Cardiac fibroblast (primary cell): ENCODE measurements at regions not wholly inside any gene's neighbourhood (a gene's known extent, or its start where the extent isn't known, plus 50 kb on each side); places are given as distances from the start of the nearest gene placed in this dataset.
"Not testable (repeated sequence)": the region's sequence is repeated elsewhere in the genome, so short reads cannot be mapped to it uniquely, and the experiment has no call there.

ENCODE experiments used
- DNase-seq, 2 donors: peaks; one replicate each; pipeline versions ENCODE4 v3.0.0 to v3.0.0-alpha.2; 2010; ENCODE audit warnings: low read depth in 2 of 2
- H3K4me3 ChIP-seq, 2 donors: replicated peaks in 1 of 2; 1 replicate in 1 of 2; 2 replicates in 1 of 2; pipeline ENCODE4 v1.5.1; 2011; ENCODE audit warnings: low read depth in 2 of 2, low read length in 2 of 2, mild to moderate bottlenecking in 2 of 2, moderate library complexity in 1 of 2
- CTCF ChIP-seq: IDR thresholded peaks from one replicate; pipeline ENCODE4 v1.5.1; 2011; ENCODE audit warnings: low read depth, mild to moderate bottlenecking, low read length, inconsistent platforms

GRCh38 chr5:112491257-112491656, 72.2 kb upstream of the EPB41L4A start:
- peak; percentile 30 for TF ChIP-seq CTCF
- peak in 1 of 2 donors; percentile 16 for DNase-seq
- no peak overlapping the region for H3K4me3 ChIP-seq

- no peak overlapping the region for H3K4me3 ChIP-seq
- peak; percentile 55 to 62 for DNase-seq
- peak; percentile 57 for TF ChIP-seq CTCF
These were observed 73.2 kb upstream of the EPB41L4A start for GRCh38 chr5:112492291-112492690.

GRCh38 chr5:112503749-112504501, 84.8 kb upstream of the EPB41L4A start:
- not testable (repeated sequence) for H3K4me3 ChIP-seq, DNase-seq

GRCh38 chr5:112509097-112509496, 90.0 kb upstream of the EPB41L4A start:
- not testable (repeated sequence) for H3K4me3 ChIP-seq, DNase-seq

- TF ChIP-seq CTCF, result no peak
- no peak for DNase-seq
- no peak overlapping the region for H3K4me3 ChIP-seq
These were observed 92.8 kb upstream of the EPB41L4A start for GRCh38 chr5:112511920-112512319.

GRCh38 chr5:112512901-112513300, 93.8 kb upstream of the EPB41L4A start:
- DNase-seq, result no peak
- H3K4me3 ChIP-seq, result no peak overlapping the region
- no peak for TF ChIP-seq CTCF

- TF ChIP-seq CTCF, result no peak
- no peak overlapping the region for H3K4me3 ChIP-seq
- no peak for DNase-seq
These were observed 95.0 kb upstream of the EPB41L4A start for GRCh38 chr5:112514111-112514510.

- H3K4me3 ChIP-seq, DNase-seq: not testable (repeated sequence)
These were observed 101.4 kb upstream of the EPB41L4A start for GRCh38 chr5:112520474-112520873.

GRCh38 chr5:112522891-112523673, 104.0 kb upstream of the EPB41L4A start:
- not testable (repeated sequence) for DNase-seq, H3K4me3 ChIP-seq

GRCh38 chr5:112523674-112524263, 104.7 kb upstream of the EPB41L4A start:
- H3K4me3 ChIP-seq, DNase-seq: not testable (repeated sequence)
